ENCODE measurements at regions not wholly inside any gene's neighbourhood (a gene's known extent, or its start where the extent isn't known, plus 50 kb on each side); places are given as distances from the start of the nearest gene placed in this dataset.

GRCh38 chr2:12163866-12164265, 417.4 kb downstream of the LPIN1 start:
- Histone ChIP-seq H2AFZ (ENCODE audit: control insufficient read depth, low read length) (no peak overlapping the region), H3K79me2 (ENCODE audit: control insufficient read depth, insufficient read depth, low read length) (no peaks in the 10 kb centered on the region), H4K20me1 (ENCODE audit: control insufficient read depth, extremely low read depth, insufficient read depth, low read length) (no peaks in the 10 kb centered on the region), H3K27me3 (ENCODE audit: control insufficient read depth, extremely low read depth, insufficient read depth, low read length) (no peaks in the 10 kb centered on the region), H3K4me3 (ENCODE audit: control insufficient read depth in 2 of 3, extremely low read depth in 1 of 3, insufficient read depth in 2 of 3, low read depth in 1 of 3, low read length in 3 of 3) (no peak overlapping the region), H3K4me2 (ENCODE audit: control insufficient read depth, extremely low read depth, insufficient read depth, low read depth, low read length) (no peak overlapping the region), H3K4me1 (ENCODE audit: control insufficient read depth, extremely low read depth, insufficient read depth, low read length) (no peaks in the 10 kb centered on the region), H3K9ac (ENCODE audit: control insufficient read depth, extremely low read depth, insufficient read depth, low read length) (no peak overlapping the region), H3K27ac (ENCODE audit: control insufficient read depth, insufficient read depth, low read length) (no peak overlapping the region), H3K9me3 (ENCODE audit: control insufficient read depth, low read depth, low read length) (no peaks in the 10 kb centered on the region), H3K36me3 (ENCODE audit: control insufficient read depth in 2 of 2, extremely low read depth in 1 of 2, insufficient read depth in 2 of 2, low read length in 2 of 2) (no peaks in the 10 kb centered on the region), H3K9me1 (ENCODE audit: control insufficient read depth, extremely low read depth, insufficient read depth, low read length) (no peaks in the 10 kb centered on the region)
- FAIRE-seq (no peak), DNase-seq (ENCODE audit: low read depth, low spot score) (no peak)
- dilution Hi-C loops (cut with MboI; ENCODE audit: extremely low pct_ligation_motif_present, low sequenced_read_pairs) = no loop called here
- TF ChIP-seq CTCF (optimal IDR thresholded peaks at IDR 0.05 in 1 of 3, IDR thresholded peaks at IDR 0.05 in 1 of 3, conservative IDR thresholded peaks at IDR 0.05 in 1 of 3; ENCODE audit: extremely low read depth in 1 of 3, insufficient read depth in 2 of 3, low read length in 3 of 3) (no peak), EZH2 (IDR thresholded peaks at IDR 0.05; ENCODE audit: low read length) (no peak)

GRCh38 chr2:12164689-12165088, 418.3 kb downstream of the LPIN1 start:
- dilution Hi-C loops (cut with MboI; ENCODE audit: extremely low pct_ligation_motif_present, low sequenced_read_pairs) = no loop called here
- no peak overlapping the region for H3K9ac ChIP-seq (ENCODE audit: control insufficient read depth, extremely low read depth, insufficient read depth, low read length)
- no peaks in the 10 kb centered on the region for H3K79me2 ChIP-seq (ENCODE audit: control insufficient read depth, insufficient read depth, low read length)
- no peak overlapping the region for H3K4me3 ChIP-seq (ENCODE audit: control insufficient read depth in 2 of 3, extremely low read depth in 1 of 3, insufficient read depth in 2 of 3, low read depth in 1 of 3, low read length in 3 of 3)
- no peak for DNase-seq (ENCODE audit: low read depth, low spot score)
- H3K27ac ChIP-seq (ENCODE audit: control insufficient read depth, insufficient read depth, low read length) = no peak overlapping the region
- H3K9me1 ChIP-seq (ENCODE audit: control insufficient read depth, extremely low read depth, insufficient read depth, low read length) = no peaks in the 10 kb centered on the region
- H3K27me3 ChIP-seq (ENCODE audit: control insufficient read depth, extremely low read depth, insufficient read depth, low read length) = no peaks in the 10 kb centered on the region
- H2AFZ ChIP-seq (ENCODE audit: control insufficient read depth, low read length) = no peak overlapping the region
- H3K36me3 ChIP-seq (ENCODE audit: control insufficient read depth in 2 of 2, extremely low read depth in 1 of 2, insufficient read depth in 2 of 2, low read length in 2 of 2) = no peaks in the 10 kb centered on the region
- H3K4me2 ChIP-seq (ENCODE audit: control insufficient read depth, extremely low read depth, insufficient read depth, low read depth, low read length) = no peak overlapping the region
- TF ChIP-seq CTCF (optimal IDR thresholded peaks at IDR 0.05 in 1 of 3, IDR thresholded peaks at IDR 0.05 in 1 of 3, conservative IDR thresholded peaks at IDR 0.05 in 1 of 3; ENCODE audit: extremely low read depth in 1 of 3, insufficient read depth in 2 of 3, low read length in 3 of 3) = no peak
- TF ChIP-seq EZH2 (IDR thresholded peaks at IDR 0.05; ENCODE audit: low read length) = no peak
- H3K9me3 ChIP-seq (ENCODE audit: control insufficient read depth, low read depth, low read length) = no peaks in the 10 kb centered on the region
- no peaks in the 10 kb centered on the region for H4K20me1 ChIP-seq (ENCODE audit: control insufficient read depth, extremely low read depth, insufficient read depth, low read length)
- H3K4me1 ChIP-seq (ENCODE audit: control insufficient read depth, extremely low read depth, insufficient read depth, low read length) = no peaks in the 10 kb centered on the region
- no peak for FAIRE-seq
